ENCODE measurements at regions not wholly inside any gene's neighbourhood (a gene's known extent, or its start where the extent isn't known, plus 50 kb on each side); places are given as distances from the start of the nearest gene placed in this dataset.
A peak's percentile ranks its signal among the peaks of the same experiment; 100 is the strongest.
"Not testable (repeated sequence)": the region's sequence is repeated elsewhere in the genome, so short reads cannot be mapped to it uniquely, and the experiment has no call there.

DNA sequence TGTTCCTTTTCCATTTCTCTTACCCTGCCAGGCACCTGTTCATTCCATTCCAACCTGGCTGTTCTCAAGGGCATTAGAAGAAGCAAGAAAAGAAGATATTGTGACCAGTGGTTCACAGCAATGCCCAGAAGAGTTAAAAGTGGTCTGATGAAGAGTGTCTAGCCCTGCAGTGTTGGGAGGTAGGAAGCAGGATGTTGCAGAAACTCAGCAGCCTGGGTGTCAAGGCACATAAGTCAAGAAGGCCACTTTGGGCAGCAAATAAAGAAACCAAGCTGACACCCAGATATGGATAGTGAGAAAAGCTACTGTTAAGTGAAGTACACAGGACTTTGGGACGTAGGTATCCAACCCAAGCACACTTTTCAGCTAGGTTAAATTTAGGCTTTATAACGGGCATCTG is 199.9 kb upstream of the SATB1 start:
- no peak for DNase-seq (ENCODE audit: low read depth in 2 of 2)

GRCh38 chr3:18623220-18623619 is 198.1 kb upstream of the SATB1 start:
- no peak for DNase-seq (ENCODE audit: low read depth in 2 of 2)

GRCh38 chr3:18618723-18619122 is 193.6 kb upstream of the SATB1 start:
- no peak for DNase-seq (ENCODE audit: low read depth in 2 of 2)

DNA sequence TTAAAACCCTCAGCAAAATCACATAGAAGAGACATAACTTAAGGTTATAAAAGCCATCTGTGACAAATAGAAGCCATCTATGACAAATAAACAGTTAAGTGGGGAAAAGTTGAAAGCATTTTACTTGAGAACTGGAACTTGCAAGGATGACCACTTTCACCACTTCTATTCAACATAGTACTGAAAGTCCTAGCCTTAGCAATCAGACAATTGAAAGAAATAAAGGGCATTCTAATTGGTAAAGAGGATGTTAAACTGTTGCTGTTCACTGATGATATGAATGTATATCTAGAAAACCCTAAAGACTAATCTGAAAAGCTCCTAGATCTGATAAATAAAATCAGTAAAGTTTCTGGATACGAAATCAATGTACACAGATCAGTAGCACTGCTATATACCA is 186.9 kb upstream of the SATB1 start:
- DNase-seq (ENCODE audit: low read depth in 2 of 2) = no peak

DNA sequence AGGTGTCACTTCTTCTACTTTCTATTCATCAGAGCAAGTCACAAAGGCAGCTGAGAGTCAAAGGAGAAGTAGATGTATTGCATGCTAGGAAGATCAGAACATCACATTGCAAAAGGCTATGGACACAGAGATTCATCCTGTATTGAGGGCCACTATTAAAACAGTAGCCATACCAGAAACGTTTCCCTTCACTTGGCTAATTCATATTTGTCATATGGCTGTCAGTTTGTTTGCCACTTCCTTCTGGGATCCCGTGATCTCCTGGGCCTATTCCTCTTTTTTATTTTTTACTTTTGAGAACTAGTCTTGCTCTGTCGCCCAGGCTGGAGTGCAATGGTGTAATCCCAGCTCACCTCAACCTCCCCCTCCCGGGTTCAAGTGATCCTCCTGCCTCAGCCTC is 184.0 kb upstream of the SATB1 start:
- DNase-seq (ENCODE audit: low read depth in 2 of 2) = no peak

DNA sequence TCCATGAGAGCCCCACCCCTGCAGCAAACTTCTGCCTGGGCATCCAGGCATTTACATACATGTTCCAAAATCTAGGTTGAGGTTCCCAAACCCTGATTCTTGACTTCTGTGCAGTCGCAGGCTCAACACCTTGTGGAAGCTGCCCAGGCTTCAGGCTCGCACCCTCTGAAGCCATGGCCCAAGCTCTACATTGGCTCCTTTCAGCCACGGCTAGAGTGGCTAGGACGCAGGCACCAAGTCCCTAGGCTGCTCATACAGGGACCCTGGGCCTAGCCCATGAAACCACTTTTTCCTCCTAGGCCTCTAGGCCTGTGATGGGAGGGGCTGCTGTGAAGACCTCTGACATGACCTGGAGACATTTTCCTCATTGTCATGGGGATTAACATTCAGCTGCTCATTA is 172.8 kb upstream of the SATB1 start:
- DNase-seq (ENCODE audit: low read depth in 2 of 2) = no peak

- DNase-seq (ENCODE audit: low read depth in 2 of 2) = no peak
Observed at GRCh38 chr3:18593231-18593630, 168.1 kb upstream of the SATB1 start.

- DNase-seq (ENCODE audit: low read depth in 2 of 2) = no peak
Observed at GRCh38 chr3:18591120-18591519, 166.0 kb upstream of the SATB1 start.

DNA sequence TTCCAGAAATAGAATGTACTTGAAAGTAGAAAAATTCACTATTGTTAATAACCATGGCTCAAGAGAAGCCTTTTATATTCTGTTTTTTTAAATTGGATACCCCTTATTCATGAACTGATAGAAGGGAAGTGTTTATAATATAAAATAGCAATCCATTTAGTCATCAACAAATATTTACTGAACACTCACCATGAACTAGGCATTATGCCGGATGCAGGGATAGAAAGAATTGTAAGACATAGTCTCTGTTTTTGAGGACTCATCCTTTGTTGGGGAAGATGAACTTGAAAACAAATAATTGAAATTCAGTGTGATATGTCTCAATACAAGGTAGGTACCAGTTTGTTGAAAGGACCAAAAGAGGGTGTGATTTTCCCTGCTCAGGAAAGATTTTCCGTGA is 160.9 kb upstream of the SATB1 start:
- no peak for DNase-seq (ENCODE audit: low read depth in 2 of 2)

- no peak for DNase-seq (ENCODE audit: low read depth in 2 of 2)
Observed at GRCh38 chr3:18585004-18585968, 160.1 kb upstream of the SATB1 start.

DNA sequence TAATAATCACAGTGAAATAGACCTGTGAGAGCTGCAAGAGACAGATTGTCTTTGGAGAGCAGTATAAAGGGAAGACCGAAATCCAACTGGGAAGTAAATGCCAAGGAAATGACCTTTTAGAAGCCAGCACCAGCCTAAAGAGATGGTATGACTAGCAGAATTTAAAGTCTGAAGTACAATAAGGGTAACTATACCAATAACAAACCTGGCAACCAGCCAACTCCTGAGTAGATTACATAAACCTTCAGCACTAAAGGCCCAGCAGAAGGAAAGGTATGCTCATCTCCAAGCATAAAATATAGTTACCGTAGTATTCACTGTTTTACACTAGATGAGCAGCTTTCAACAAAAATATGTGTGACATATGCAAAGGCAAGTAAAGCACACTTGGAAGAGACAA is 155.1 kb upstream of the SATB1 start:
- no peak for DNase-seq (ENCODE audit: low read depth in 2 of 2)

GRCh38 chr3:18579661-18580060 is 154.5 kb upstream of the SATB1 start:
- DNase-seq (ENCODE audit: low read depth in 2 of 2) = no peak

GRCh38 chr3:18575573-18575972 is 150.4 kb upstream of the SATB1 start:
- DNase-seq (ENCODE audit: low read depth in 2 of 2) = no peak

- DNase-seq (ENCODE audit: low read depth in 2 of 2) = no peak
Observed at GRCh38 chr3:18572809-18573208, 147.7 kb upstream of the SATB1 start.

GRCh38 chr3:18567293-18567692 is 142.2 kb upstream of the SATB1 start:
- DNase-seq (ENCODE audit: low read depth in 2 of 2) = no peak

DNA sequence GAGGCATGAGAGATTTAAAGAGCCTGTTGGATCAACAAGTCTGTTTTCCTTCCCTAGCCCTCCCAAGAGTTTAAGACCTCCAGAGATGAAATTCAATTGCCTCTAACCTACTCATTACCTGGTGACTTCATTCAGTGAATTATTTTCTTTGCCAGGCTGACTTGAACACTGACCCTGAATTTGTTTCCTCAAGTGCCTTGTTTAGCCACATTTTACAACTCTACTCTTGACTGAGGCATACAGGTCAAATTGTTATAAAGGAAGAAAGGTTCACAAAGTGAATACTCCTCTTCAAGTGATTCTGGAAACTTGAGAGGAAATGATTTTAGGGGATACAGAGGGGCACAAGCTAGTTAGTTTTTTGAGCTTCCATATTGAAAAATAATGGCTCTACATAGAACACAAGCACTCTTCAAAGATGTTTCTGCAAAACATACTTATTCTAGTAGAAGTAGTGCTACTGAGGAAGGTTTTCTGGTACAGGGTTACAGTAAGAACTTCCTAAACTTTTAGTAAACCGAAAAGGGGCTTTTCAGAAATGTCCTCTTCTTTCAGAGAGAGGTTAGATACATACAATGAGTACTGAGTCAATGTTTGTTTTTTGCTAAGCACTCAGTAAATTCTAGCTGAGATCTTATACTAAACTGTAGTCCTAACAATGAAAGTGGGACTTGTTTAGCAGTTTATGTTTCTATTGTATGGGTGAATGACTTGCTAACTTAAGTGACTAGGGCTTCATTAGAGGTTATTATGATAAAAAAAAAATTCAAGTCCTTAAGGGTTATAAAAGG is 137.4 kb upstream of the SATB1 start:
- no peak for DNase-seq (ENCODE audit: low read depth in 2 of 2)

DNA sequence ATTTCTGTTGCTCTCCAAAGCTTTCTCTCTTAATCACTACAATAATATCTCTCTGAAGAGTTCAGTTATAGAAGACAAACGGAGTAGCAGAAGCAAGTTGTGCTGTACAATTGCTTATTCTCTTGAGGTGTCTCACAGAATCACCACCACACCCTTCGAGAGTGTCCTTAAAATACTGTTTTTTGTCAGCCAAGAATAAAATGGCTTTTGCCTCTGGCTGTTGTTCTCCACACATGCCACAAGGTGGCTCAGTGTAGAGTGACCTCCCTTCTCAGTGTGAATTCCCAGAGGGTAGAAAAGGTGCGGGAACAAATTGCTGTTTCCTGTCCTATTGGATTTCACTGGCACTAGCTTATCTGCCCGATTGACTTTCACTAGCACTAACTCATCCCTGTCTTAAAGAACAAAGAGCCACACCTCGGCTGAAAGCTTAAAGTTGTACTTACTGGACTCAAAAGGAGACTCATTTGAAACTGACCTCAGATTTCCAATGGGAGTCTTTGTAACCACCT is 134.2 kb upstream of the SATB1 start:
- DNase-seq (ENCODE audit: low read depth in 2 of 2) = no peak

GRCh38 chr3:18558507-18558906 is 133.4 kb upstream of the SATB1 start:
- DNase-seq (ENCODE audit: low read depth in 2 of 2) = no peak

DNA sequence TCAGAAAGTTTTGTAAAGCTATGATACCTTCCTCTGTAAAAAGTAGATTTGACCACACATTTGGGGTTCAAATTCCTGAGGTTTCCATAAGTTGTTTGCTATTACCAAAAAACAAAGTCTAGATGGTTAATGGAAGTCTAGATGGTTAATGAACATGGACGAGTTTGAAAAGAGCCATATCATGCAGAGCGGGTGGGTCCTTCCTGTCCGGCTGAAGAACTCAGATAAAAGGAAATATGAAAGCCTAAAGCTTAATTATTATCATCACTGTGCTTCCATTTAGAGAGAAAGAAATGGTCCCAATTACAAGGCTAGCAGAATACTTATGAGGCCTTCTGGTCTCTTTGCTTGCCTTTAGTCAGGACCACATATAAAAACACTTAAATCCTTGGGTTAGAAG is 132.1 kb upstream of the SATB1 start:
- DNase-seq (ENCODE audit: low read depth in 2 of 2) = no peak

DNA sequence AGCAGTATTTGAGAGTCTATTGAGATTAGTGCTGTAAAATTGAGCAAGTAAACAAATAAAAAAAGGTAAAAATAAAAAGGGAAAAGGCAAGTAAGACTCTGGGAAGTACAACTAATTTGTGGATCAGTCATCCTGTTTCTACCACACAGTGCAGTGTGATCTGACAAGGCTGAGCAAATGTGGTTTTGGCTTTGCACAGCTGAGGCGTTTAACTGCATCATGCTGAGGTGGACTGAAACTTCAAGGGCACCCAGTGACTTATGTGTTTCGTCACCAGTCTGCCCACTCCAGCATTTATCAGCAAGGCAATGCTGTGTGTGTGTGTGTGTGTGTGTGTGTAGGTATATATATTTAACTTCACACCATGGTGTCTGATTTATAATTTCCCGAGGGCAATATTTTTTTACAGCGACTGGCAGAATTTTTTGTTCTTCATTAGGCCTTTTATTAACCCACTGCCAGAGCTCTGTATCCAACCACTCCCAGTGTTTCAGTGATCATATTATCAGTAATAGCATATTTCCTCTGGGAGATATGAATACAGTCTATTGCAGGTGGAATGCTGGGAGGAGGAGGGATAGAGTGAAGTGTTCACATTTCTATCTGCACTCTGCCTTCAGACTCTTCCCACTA is 131.5 kb upstream of the SATB1 start:
- DNase-seq (ENCODE audit: low read depth in 2 of 2) = peak; percentile 48 to 68

GRCh38 chr3:18556001-18556408 is 130.9 kb upstream of the SATB1 start:
- DNase-seq (ENCODE audit: low read depth in 2 of 2) = peak in 1 of 2 donors; percentile 22

GRCh38 chr3:18552579-18553105 is 127.5 kb upstream of the SATB1 start:
- not testable (repeated sequence) for DNase-seq (ENCODE audit: low read depth in 2 of 2)
